ENCODE measurements at regions not wholly inside any gene's neighbourhood (a gene's known extent, or its start where the extent isn't known, plus 50 kb on each side); places are given as distances from the start of the nearest gene placed in this dataset.

GRCh38 chr2:226489775-226490541 lies 309.7 kb downstream of the IRS1 start:
- DNase-seq (ENCODE audit: low read depth): peak; percentile 48
- no peak for TF ChIP-seq CTCF (IDR thresholded peaks at IDR 0.05; ENCODE audit: insufficient read depth, low read depth, low read length, missing control alignments)
- no peak overlapping the region for H3K4me3 ChIP-seq (ENCODE audit: low read depth, low read length)

GRCh38 chr2:226488034-226488433 lies 311.6 kb downstream of the IRS1 start:
- peak; percentile 16 for DNase-seq (ENCODE audit: low read depth)
- no peak overlapping the region for H3K4me3 ChIP-seq (ENCODE audit: low read depth, low read length)
- no peak for TF ChIP-seq CTCF (IDR thresholded peaks at IDR 0.05; ENCODE audit: insufficient read depth, low read depth, low read length, missing control alignments)

GRCh38 chr2:226487573-226487972 lies 312.0 kb downstream of the IRS1 start:
- no peak overlapping the region for H3K4me3 ChIP-seq (ENCODE audit: low read depth, low read length)
- no peak for DNase-seq (ENCODE audit: low read depth)
- no peak for TF ChIP-seq CTCF (IDR thresholded peaks at IDR 0.05; ENCODE audit: insufficient read depth, low read depth, low read length, missing control alignments)

- no peak overlapping the region for H3K4me3 ChIP-seq (ENCODE audit: low read depth, low read length)
- no peak for DNase-seq (ENCODE audit: low read depth)
These were observed 315.6 kb downstream of the IRS1 start for GRCh38 chr2:226483745-226484619.

GRCh38 chr2:226483143-226483542 lies 316.5 kb downstream of the IRS1 start:
- no peak overlapping the region for H3K4me3 ChIP-seq (ENCODE audit: low read depth, low read length)

More at GRCh38 chr2:226483745-226484619, 315.6 kb downstream of the IRS1 start:
- no peak for TF ChIP-seq CTCF (IDR thresholded peaks at IDR 0.05; ENCODE audit: insufficient read depth, low read depth, low read length, missing control alignments)

More at GRCh38 chr2:226483143-226483542, 316.5 kb downstream of the IRS1 start:
- DNase-seq (ENCODE audit: low read depth): no peak
- TF ChIP-seq CTCF (IDR thresholded peaks at IDR 0.05; ENCODE audit: insufficient read depth, low read depth, low read length, missing control alignments): no peak
